ENCODE measurements at regions not wholly inside any gene's neighbourhood (a gene's known extent, or its start where the extent isn't known, plus 50 kb on each side); places are given as distances from the start of the nearest gene placed in this dataset.

DNA sequence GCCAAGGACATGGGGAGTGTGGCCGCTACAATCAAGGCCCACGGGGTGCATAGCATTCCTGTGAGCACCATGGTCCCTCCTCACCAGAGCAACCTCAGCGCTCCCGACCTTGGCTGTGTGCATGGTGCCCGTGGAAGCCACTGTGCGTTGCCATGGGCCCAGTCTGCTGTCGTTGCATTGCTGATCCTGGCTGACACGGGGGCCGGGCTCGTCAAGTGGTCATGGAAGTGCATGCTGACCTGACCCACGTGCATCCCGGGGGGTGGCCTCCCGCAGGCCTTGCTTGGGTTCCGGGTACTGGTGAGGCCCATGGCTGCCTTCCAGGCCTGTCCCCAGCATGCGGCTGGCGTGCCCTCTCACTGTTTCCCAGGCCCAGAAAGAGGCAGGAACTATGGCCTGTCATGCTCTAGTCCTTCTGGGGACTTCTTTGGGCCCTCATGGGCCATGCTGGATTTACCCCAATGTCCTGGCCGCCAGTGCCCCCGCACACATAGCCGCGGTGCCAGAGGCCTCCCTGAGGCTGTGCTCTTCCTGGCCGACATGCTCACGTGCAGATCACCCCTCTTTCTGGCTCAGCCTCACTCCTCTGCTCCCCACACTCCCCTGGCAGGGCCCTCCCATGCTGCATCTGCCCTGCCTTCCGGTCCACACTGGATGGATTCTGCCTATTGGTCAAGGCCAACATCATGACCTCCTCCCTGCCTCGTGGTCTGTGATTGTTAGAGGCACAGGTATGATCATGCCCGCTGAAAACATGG lies 1258.0 kb downstream of the BRD1 start:
- no peak overlapping the region for H3K4me3 ChIP-seq (ENCODE audit: low read depth, low read length)
- no peak for DNase-seq (ENCODE audit: low read depth)
- TF ChIP-seq POLR2A (IDR thresholded peaks at IDR 0.05; ENCODE audit: extremely low read depth, insufficient read length) (no peak), CTCF (IDR thresholded peaks at IDR 0.05; ENCODE audit: low read depth, low read length) (no peak), MYC (IDR thresholded peaks at IDR 0.05; ENCODE audit: low read depth, low read length) (no peak)
- TF ChIP-seq, protein P1, sequence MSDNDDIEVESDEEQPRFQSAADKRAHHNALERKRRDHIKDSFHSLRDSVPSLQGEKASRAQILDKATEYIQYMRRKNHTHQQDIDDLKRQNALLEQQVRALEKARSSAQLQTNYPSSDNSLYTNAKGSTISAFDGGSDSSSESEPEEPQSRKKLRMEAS (IDR thresholded peaks at IDR 0.05; ENCODE audit: low read depth, low read length): no peak

DNA sequence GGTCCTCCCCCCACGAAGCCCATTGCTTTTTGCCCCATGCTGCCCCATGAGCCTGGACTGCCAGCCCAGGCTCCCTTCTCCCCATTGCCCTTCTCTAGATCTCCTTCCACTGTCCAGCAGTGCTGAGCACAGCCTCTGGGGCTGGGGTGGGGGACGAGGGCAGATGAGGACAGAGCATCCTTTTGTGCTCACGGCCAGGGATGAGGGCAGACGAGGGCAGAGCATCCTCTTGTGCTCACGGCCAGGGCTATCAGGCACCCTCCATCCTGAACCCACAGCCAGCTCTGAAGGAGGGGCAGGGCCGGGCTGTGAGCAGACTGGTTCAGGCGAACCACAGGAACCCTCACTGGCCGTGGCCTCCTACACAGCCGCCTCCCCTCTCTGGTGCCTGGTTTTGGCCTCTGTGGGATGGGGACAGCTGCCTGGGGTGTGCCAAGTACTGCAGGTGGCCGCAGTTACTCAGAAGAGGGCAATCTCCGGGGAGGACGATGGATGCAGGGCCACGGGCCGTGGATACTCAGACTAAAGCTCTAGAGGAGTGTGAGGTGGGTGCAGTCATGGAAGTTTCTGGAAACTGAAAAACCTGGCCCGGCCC lies 1258.8 kb downstream of the BRD1 start:
- no peak for TF ChIP-seq POLR2A (IDR thresholded peaks at IDR 0.05; ENCODE audit: extremely low read depth, insufficient read length)
- TF ChIP-seq, protein P1 (IDR thresholded peaks at IDR 0.05; ENCODE audit: low read depth, low read length): no peak
- TF ChIP-seq MYC (IDR thresholded peaks at IDR 0.05; ENCODE audit: low read depth, low read length): no peak
- TF ChIP-seq CTCF (IDR thresholded peaks at IDR 0.05; ENCODE audit: low read depth, low read length): no peak
- DNase-seq (ENCODE audit: low read depth): no peak
- H3K4me3 ChIP-seq (ENCODE audit: low read depth, low read length): no peak overlapping the region

DNA sequence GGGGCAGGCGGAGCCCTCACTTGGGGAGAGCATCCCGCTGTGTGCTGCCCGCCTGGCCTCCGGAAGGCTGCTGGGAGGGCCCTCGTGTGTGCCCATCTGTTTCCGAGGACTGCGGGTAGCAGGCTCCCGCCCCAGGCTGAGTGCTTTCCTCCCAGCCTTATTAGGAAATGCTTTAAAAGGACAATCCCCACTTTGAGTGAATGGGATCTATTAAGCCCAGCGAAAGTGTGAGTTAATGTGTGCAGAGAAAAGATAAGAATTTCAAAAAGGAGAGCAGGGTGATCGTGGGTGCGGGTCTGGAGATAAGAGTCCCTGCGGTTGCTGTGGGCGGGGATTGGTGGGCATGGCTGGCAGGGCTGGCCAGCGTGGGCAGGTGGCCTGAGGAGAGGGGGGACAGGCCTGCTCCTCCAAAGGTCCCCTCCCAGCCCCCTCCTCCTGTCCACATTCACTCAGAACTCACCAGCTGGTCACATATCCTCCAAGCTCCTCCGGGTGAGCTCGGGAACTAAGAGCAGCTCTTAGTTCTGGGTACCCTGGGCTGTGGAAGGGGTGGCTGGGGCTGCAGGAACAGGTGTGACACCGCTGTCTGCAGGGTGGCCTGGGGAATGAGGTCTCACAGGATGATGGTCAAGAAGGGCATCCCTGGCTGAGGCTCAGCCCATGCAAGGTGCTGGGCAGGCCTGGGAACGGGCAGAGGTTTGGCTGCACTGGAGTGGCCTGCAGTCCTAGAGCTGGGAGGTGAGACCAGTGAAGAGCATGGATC lies 1260.3 kb downstream of the BRD1 start:
- TF ChIP-seq, protein P1 (IDR thresholded peaks at IDR 0.05; ENCODE audit: low read depth, low read length): no peak
- TF ChIP-seq CTCF (IDR thresholded peaks at IDR 0.05; ENCODE audit: low read depth, low read length): no peak
- TF ChIP-seq MYC (IDR thresholded peaks at IDR 0.05; ENCODE audit: low read depth, low read length): no peak
- TF ChIP-seq POLR2A (IDR thresholded peaks at IDR 0.05; ENCODE audit: extremely low read depth, insufficient read length): no peak
- H3K4me3 ChIP-seq (ENCODE audit: low read depth, low read length): no peak overlapping the region

GRCh38 chr22:48566741-48567140 lies 1260.9 kb downstream of the BRD1 start:
- no peak for TF ChIP-seq MYC (IDR thresholded peaks at IDR 0.05; ENCODE audit: low read depth, low read length)
- TF ChIP-seq POLR2A (IDR thresholded peaks at IDR 0.05; ENCODE audit: extremely low read depth, insufficient read length): no peak
- TF ChIP-seq, protein P1 (IDR thresholded peaks at IDR 0.05; ENCODE audit: low read depth, low read length): no peak
- TF ChIP-seq CTCF (IDR thresholded peaks at IDR 0.05; ENCODE audit: low read depth, low read length): no peak
- no peak overlapping the region for H3K4me3 ChIP-seq (ENCODE audit: low read depth, low read length)

More for the DNA sequence above, 1260.3 kb downstream of the BRD1 start:
- DNase-seq (ENCODE audit: low read depth): peak; percentile 20

GRCh38 chr22:48565901-48566501 lies 1261.7 kb downstream of the BRD1 start:
- H3K4me3 ChIP-seq (ENCODE audit: low read depth, low read length): no peak overlapping the region
- no peak for DNase-seq (ENCODE audit: low read depth)
- TF ChIP-seq POLR2A (IDR thresholded peaks at IDR 0.05; ENCODE audit: extremely low read depth, insufficient read length) (no peak), CTCF (IDR thresholded peaks at IDR 0.05; ENCODE audit: low read depth, low read length) (no peak), MYC (IDR thresholded peaks at IDR 0.05; ENCODE audit: low read depth, low read length) (no peak)
- TF ChIP-seq, protein P1 (IDR thresholded peaks at IDR 0.05; ENCODE audit: low read depth, low read length): no peak

More at GRCh38 chr22:48566741-48567140, 1260.9 kb downstream of the BRD1 start:
- DNase-seq (ENCODE audit: low read depth): no peak

Measured in NB4 (cell line).